ENCODE measurements at regions not wholly inside any gene's neighbourhood (a gene's known extent, or its start where the extent isn't known, plus 50 kb on each side); places are given as distances from the start of the nearest gene placed in this dataset.
"Not testable (repeated sequence)": the region's sequence is repeated elsewhere in the genome, so short reads cannot be mapped to it uniquely, and the experiment has no call there.

- DNase-seq (ENCODE audit: low spot score) = no peak
These were observed 308.1 kb upstream of the CTNNB1 start for GRCh38 chr3:40891186-40891585.

GRCh38 chr3:40895109-40895508, 304.2 kb upstream of the CTNNB1 start:
- no peak for DNase-seq (ENCODE audit: low spot score)

GRCh38 chr3:40899286-40899712, 300.0 kb upstream of the CTNNB1 start:
- no peak for DNase-seq (ENCODE audit: low spot score)

- DNase-seq (ENCODE audit: low spot score) = no peak
These were observed 298.0 kb upstream of the CTNNB1 start for GRCh38 chr3:40901298-40901697.

- no peak for DNase-seq (ENCODE audit: low spot score)
These were observed 297.5 kb upstream of the CTNNB1 start for GRCh38 chr3:40901796-40902195.

- not testable (repeated sequence) for DNase-seq (ENCODE audit: low spot score)
These were observed 291.3 kb upstream of the CTNNB1 start for GRCh38 chr3:40907907-40908465.

- DNase-seq (ENCODE audit: low spot score) = no peak
These were observed 290.7 kb upstream of the CTNNB1 start for GRCh38 chr3:40908612-40909011.

GRCh38 chr3:40911264-40911663, 288.0 kb upstream of the CTNNB1 start:
- DNase-seq (ENCODE audit: low spot score) = no peak

GRCh38 chr3:40911928-40912327, 287.4 kb upstream of the CTNNB1 start:
- DNase-seq (ENCODE audit: low spot score) = no peak

- no peak for DNase-seq (ENCODE audit: low spot score)
These were observed 286.8 kb upstream of the CTNNB1 start for GRCh38 chr3:40912461-40912860.

- no peak for DNase-seq (ENCODE audit: low spot score)
These were observed 286.1 kb upstream of the CTNNB1 start for GRCh38 chr3:40913192-40913591.

GRCh38 chr3:40913641-40914040, 285.7 kb upstream of the CTNNB1 start:
- DNase-seq (ENCODE audit: low spot score) = no peak

GRCh38 chr3:40914475-40914874, 284.8 kb upstream of the CTNNB1 start:
- DNase-seq (ENCODE audit: low spot score) = no peak

GRCh38 chr3:40915346-40915865, 283.9 kb upstream of the CTNNB1 start:
- DNase-seq (ENCODE audit: low spot score) = no peak

- no peak for DNase-seq (ENCODE audit: low spot score)
These were observed 279.3 kb upstream of the CTNNB1 start for GRCh38 chr3:40920041-40920440.

GRCh38 chr3:40921251-40921650, 278.1 kb upstream of the CTNNB1 start:
- no peak for DNase-seq (ENCODE audit: low spot score)

GRCh38 chr3:40923143-40923542, 276.2 kb upstream of the CTNNB1 start:
- DNase-seq (ENCODE audit: low spot score) = no peak

GRCh38 chr3:40923651-40924050, 275.7 kb upstream of the CTNNB1 start:
- no peak for DNase-seq (ENCODE audit: low spot score)

- DNase-seq (ENCODE audit: low spot score) = no peak
These were observed 274.7 kb upstream of the CTNNB1 start for GRCh38 chr3:40924559-40925141.

GRCh38 chr3:40925231-40925630, 274.1 kb upstream of the CTNNB1 start:
- DNase-seq (ENCODE audit: low spot score) = no peak

GRCh38 chr3:40930131-40930538, 269.2 kb upstream of the CTNNB1 start:
- no peak for DNase-seq (ENCODE audit: low spot score)

- no peak for DNase-seq (ENCODE audit: low spot score)
These were observed 268.5 kb upstream of the CTNNB1 start for GRCh38 chr3:40930756-40931155.

GRCh38 chr3:40938591-40938990, 260.7 kb upstream of the CTNNB1 start:
- DNase-seq (ENCODE audit: low spot score) = no peak

Measured in SK-N-DZ (cell line).